ENCODE measurements at regions not wholly inside any gene's neighbourhood (a gene's known extent, or its start where the extent isn't known, plus 50 kb on each side); places are given as distances from the start of the nearest gene placed in this dataset.

GRCh38 chr2:79223539-79223938, 64.0 kb upstream of the REG3A start:
- ATAC-seq, result no peak
- TF ChIP-seq SNAI2 (CRISPR knock-in tag; IDR thresholded peaks at IDR 0.05), result no peak
- TF ChIP-seq BACH2 (CRISPR knock-in tag; IDR thresholded peaks at IDR 0.05; ENCODE audit: borderline replicate concordance), result no peak
- TF ChIP-seq ZFP30 (CRISPR knock-in tag; IDR thresholded peaks at IDR 0.05), result no peak
- no peak for TF ChIP-seq CSRNP3 (CRISPR knock-in tag; IDR thresholded peaks at IDR 0.05)
- no peak for TF ChIP-seq GLIS3 (CRISPR knock-in tag; IDR thresholded peaks at IDR 0.05)
- TF ChIP-seq ESRRG (CRISPR knock-in tag; IDR thresholded peaks at IDR 0.05), result no peak
- no peak for TF ChIP-seq ISL1 (CRISPR knock-in tag; IDR thresholded peaks at IDR 0.05)
- TF ChIP-seq, protein P1, sequence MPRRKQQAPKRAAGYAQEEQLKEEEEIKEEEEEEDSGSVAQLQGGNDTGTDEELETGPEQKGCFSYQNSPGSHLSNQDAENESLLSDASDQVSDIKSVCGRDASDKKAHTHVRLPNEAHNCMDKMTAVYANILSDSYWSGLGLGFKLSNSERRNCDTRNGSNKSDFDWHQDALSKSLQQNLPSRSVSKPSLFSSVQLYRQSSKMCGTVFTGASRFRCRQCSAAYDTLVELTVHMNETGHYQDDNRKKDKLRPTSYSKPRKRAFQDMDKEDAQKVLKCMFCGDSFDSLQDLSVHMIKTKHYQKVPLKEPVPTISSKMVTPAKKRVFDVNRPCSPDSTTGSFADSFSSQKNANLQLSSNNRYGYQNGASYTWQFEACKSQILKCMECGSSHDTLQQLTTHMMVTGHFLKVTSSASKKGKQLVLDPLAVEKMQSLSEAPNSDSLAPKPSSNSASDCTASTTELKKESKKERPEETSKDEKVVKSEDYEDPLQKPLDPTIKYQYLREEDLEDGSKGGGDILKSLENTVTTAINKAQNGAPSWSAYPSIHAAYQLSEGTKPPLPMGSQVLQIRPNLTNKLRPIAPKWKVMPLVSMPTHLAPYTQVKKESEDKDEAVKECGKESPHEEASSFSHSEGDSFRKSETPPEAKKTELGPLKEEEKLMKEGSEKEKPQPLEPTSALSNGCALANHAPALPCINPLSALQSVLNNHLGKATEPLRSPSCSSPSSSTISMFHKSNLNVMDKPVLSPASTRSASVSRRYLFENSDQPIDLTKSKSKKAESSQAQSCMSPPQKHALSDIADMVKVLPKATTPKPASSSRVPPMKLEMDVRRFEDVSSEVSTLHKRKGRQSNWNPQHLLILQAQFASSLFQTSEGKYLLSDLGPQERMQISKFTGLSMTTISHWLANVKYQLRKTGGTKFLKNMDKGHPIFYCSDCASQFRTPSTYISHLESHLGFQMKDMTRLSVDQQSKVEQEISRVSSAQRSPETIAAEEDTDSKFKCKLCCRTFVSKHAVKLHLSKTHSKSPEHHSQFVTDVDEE (CRISPR knock-in tag; IDR thresholded peaks at IDR 0.05), result no peak
- TF ChIP-seq RARB (CRISPR knock-in tag; IDR thresholded peaks at IDR 0.05), result no peak
- TF ChIP-seq ZC3H10 (CRISPR knock-in tag; IDR thresholded peaks at IDR 0.05), result no peak
- TF ChIP-seq PPARA (CRISPR knock-in tag; IDR thresholded peaks at IDR 0.05; ENCODE audit: borderline replicate concordance), result no peak
- no peak for TF ChIP-seq OSR1 (CRISPR knock-in tag; IDR thresholded peaks at IDR 0.05)
- no peak for TF ChIP-seq ZNF8 (CRISPR knock-in tag; IDR thresholded peaks at IDR 0.05)
- TF ChIP-seq TOX (CRISPR knock-in tag; IDR thresholded peaks at IDR 0.05; ENCODE audit: borderline replicate concordance), result no peak
- TF ChIP-seq, protein P2, sequence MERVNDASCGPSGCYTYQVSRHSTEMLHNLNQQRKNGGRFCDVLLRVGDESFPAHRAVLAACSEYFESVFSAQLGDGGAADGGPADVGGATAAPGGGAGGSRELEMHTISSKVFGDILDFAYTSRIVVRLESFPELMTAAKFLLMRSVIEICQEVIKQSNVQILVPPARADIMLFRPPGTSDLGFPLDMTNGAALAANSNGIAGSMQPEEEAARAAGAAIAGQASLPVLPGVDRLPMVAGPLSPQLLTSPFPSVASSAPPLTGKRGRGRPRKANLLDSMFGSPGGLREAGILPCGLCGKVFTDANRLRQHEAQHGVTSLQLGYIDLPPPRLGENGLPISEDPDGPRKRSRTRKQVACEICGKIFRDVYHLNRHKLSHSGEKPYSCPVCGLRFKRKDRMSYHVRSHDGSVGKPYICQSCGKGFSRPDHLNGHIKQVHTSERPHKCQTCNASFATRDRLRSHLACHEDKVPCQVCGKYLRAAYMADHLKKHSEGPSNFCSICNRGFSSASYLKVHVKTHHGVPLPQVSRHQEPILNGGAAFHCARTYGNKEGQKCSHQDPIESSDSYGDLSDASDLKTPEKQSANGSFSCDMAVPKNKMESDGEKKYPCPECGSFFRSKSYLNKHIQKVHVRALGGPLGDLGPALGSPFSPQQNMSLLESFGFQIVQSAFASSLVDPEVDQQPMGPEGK (CRISPR knock-in tag; IDR thresholded peaks at IDR 0.05; ENCODE audit: borderline replicate concordance), result no peak
- no peak for TF ChIP-seq CSDC2 (CRISPR knock-in tag; IDR thresholded peaks at IDR 0.05)
- no peak for TF ChIP-seq ZNF565 (CRISPR knock-in tag; conservative IDR thresholded peaks at IDR 0.05; ENCODE audit: low read depth)
- no peak for TF ChIP-seq ZFP3 (CRISPR knock-in tag; IDR thresholded peaks at IDR 0.05)

DNA sequence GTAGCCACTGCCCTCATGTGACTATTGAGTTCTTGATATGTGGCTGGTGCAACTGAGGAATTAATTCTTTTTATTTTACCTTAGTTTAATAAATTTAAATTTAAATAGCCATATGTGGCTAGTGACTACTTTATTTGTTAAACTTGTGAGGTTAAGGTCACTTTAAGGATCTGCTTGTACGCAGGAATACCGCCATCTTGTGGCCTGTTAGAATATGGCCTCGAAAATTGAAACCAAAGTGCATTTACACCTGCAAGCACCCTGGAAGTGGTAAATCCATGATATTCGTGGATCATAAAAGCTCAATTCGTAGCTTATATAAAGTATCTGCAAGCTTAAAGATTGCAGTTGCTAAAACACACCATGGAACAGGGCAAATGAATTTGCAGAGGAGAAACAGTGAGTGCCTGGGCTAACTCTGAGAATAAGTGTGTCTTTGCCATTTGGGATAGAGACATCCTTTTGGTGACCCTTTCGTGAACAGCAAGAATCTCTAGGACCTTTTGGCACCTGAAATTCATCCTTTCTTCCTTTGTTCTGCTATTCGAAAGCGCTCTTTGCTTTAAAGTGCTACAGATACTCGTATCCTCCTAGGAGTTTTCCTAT, 59.9 kb upstream of the REG3A start:
- ATAC-seq, result no peak
- no peak for TF ChIP-seq TCF4 (CRISPR knock-in tag; IDR thresholded peaks at IDR 0.05; ENCODE audit: borderline replicate concordance)
- no peak for TF ChIP-seq SNAI2 (CRISPR knock-in tag; IDR thresholded peaks at IDR 0.05)
- no peak for TF ChIP-seq ESRRG (CRISPR knock-in tag; IDR thresholded peaks at IDR 0.05)
- TF ChIP-seq TOX (CRISPR knock-in tag; IDR thresholded peaks at IDR 0.05; ENCODE audit: borderline replicate concordance), result no peak
- no peak for TF ChIP-seq CSRNP3 (CRISPR knock-in tag; IDR thresholded peaks at IDR 0.05)
- TF ChIP-seq ISL1 (CRISPR knock-in tag; IDR thresholded peaks at IDR 0.05), result no peak
- TF ChIP-seq, protein P2 (CRISPR knock-in tag; IDR thresholded peaks at IDR 0.05; ENCODE audit: borderline replicate concordance), result no peak
- TF ChIP-seq RARB (CRISPR knock-in tag; IDR thresholded peaks at IDR 0.05), result no peak
- TF ChIP-seq ZNF8 (CRISPR knock-in tag; IDR thresholded peaks at IDR 0.05), result no peak
- TF ChIP-seq OSR1 (CRISPR knock-in tag; IDR thresholded peaks at IDR 0.05), result no peak
- TF ChIP-seq PPARA (CRISPR knock-in tag; IDR thresholded peaks at IDR 0.05; ENCODE audit: borderline replicate concordance), result no peak
- TF ChIP-seq, protein P1 (CRISPR knock-in tag; IDR thresholded peaks at IDR 0.05), result no peak
- TF ChIP-seq, protein P3, sequence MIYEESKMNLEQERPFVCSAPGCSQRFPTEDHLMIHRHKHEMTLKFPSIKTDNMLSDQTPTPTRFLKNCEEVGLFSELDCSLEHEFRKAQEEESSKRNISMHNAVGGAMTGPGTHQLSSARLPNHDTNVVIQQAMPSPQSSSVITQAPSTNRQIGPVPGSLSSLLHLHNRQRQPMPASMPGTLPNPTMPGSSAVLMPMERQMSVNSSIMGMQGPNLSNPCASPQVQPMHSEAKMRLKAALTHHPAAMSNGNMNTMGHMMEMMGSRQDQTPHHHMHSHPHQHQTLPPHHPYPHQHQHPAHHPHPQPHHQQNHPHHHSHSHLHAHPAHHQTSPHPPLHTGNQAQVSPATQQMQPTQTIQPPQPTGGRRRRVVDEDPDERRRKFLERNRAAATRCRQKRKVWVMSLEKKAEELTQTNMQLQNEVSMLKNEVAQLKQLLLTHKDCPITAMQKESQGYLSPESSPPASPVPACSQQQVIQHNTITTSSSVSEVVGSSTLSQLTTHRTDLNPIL (CRISPR knock-in tag; IDR thresholded peaks at IDR 0.05; ENCODE audit: low read depth), result no peak
